ENCODE measurements at regions not wholly inside any gene's neighbourhood (a gene's known extent, or its start where the extent isn't known, plus 50 kb on each side); places are given as distances from the start of the nearest gene placed in this dataset.
A peak's percentile ranks its signal among the peaks of the same experiment; 100 is the strongest.

DNA sequence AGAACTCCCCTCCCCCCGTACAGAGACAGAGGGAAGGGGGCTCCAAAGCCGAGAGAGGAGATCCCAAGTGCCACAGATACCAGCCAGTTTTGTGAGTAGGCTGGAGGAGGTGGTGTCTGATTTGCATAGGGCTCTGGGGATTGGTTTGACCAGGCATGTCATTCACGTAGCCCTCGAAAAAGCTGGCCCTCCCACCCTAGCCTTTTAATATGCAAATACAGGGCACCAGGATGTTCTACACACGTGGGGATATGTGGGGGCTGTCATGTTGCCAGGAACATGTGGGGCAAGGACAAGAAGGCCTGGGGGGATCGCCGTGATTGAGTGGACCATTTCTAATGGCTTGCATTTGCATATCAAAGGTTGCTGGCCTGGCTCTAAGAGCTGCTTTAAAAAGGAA, 272.9 kb downstream of the PPP1R2C start:
- ATAC-seq = peak; percentile 74
- TF ChIP-seq, protein P1, sequence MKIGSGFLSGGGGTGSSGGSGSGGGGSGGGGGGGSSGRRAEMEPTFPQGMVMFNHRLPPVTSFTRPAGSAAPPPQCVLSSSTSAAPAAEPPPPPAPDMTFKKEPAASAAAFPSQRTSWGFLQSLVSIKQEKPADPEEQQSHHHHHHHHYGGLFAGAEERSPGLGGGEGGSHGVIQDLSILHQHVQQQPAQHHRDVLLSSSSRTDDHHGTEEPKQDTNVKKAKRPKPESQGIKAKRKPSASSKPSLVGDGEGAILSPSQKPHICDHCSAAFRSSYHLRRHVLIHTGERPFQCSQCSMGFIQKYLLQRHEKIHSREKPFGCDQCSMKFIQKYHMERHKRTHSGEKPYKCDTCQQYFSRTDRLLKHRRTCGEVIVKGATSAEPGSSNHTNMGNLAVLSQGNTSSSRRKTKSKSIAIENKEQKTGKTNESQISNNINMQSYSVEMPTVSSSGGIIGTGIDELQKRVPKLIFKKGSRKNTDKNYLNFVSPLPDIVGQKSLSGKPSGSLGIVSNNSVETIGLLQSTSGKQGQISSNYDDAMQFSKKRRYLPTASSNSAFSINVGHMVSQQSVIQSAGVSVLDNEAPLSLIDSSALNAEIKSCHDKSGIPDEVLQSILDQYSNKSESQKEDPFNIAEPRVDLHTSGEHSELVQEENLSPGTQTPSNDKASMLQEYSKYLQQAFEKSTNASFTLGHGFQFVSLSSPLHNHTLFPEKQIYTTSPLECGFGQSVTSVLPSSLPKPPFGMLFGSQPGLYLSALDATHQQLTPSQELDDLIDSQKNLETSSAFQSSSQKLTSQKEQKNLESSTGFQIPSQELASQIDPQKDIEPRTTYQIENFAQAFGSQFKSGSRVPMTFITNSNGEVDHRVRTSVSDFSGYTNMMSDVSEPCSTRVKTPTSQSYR (CRISPR knock-in tag; IDR thresholded peaks at IDR 0.05) = no peak
- no peak for TF ChIP-seq JUN (CRISPR knock-in tag; IDR thresholded peaks at IDR 0.05)
- TF ChIP-seq SOX15 (CRISPR knock-in tag; IDR thresholded peaks at IDR 0.05) = no peak
- TF ChIP-seq ZNF263 (CRISPR knock-in tag; IDR thresholded peaks at IDR 0.05; ENCODE audit: low read depth) = no peak
- TF ChIP-seq ETV6 (CRISPR knock-in tag; IDR thresholded peaks at IDR 0.05) = no peak
- TF ChIP-seq NR1H2 (CRISPR knock-in tag; IDR thresholded peaks at IDR 0.05) = no peak
- no peak for TF ChIP-seq ATF1 (CRISPR knock-in tag; IDR thresholded peaks at IDR 0.05)
- TF ChIP-seq ZNF317 (CRISPR knock-in tag; IDR thresholded peaks at IDR 0.05; ENCODE audit: borderline replicate concordance, low read depth) = no peak
- TF ChIP-seq GTF2I (CRISPR knock-in tag; conservative IDR thresholded peaks at IDR 0.05) = no peak
- no peak for TF ChIP-seq CBFB (CRISPR knock-in tag; IDR thresholded peaks at IDR 0.05; ENCODE audit: low read depth)
- TF ChIP-seq, protein P2, sequence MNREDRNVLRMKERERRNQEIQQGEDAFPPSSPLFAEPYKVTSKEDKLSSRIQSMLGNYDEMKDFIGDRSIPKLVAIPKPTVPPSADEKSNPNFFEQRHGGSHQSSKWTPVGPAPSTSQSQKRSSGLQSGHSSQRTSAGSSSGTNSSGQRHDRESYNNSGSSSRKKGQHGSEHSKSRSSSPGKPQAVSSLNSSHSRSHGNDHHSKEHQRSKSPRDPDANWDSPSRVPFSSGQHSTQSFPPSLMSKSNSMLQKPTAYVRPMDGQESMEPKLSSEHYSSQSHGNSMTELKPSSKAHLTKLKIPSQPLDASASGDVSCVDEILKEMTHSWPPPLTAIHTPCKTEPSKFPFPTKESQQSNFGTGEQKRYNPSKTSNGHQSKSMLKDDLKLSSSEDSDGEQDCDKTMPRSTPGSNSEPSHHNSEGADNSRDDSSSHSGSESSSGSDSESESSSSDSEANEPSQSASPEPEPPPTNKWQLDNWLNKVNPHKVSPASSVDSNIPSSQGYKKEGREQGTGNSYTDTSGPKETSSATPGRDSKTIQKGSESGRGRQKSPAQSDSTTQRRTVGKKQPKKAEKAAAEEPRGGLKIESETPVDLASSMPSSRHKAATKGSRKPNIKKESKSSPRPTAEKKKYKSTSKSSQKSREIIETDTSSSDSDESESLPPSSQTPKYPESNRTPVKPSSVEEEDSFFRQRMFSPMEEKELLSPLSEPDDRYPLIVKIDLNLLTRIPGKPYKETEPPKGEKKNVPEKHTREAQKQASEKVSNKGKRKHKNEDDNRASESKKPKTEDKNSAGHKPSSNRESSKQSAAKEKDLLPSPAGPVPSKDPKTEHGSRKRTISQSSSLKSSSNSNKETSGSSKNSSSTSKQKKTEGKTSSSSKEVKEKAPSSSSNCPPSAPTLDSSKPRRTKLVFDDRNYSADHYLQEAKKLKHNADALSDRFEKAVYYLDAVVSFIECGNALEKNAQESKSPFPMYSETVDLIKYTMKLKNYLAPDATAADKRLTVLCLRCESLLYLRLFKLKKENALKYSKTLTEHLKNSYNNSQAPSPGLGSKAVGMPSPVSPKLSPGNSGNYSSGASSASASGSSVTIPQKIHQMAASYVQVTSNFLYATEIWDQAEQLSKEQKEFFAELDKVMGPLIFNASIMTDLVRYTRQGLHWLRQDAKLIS (CRISPR knock-in tag; IDR thresholded peaks at IDR 0.05; ENCODE audit: borderline replicate concordance) = no peak
- TF ChIP-seq, protein P3, sequence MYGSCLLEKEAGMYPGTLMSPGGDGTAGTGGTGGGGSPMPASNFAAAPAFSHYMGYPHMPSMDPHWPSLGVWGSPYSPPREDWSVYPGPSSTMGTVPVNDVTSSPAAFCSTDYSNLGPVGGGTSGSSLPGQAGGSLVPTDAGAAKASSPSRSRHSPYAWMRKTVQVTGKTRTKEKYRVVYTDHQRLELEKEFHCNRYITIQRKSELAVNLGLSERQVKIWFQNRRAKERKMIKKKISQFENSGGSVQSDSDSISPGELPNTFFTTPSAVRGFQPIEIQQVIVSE (CRISPR knock-in tag; IDR thresholded peaks at IDR 0.05; ENCODE audit: borderline replicate concordance) = no peak
- TF ChIP-seq, protein P4, sequence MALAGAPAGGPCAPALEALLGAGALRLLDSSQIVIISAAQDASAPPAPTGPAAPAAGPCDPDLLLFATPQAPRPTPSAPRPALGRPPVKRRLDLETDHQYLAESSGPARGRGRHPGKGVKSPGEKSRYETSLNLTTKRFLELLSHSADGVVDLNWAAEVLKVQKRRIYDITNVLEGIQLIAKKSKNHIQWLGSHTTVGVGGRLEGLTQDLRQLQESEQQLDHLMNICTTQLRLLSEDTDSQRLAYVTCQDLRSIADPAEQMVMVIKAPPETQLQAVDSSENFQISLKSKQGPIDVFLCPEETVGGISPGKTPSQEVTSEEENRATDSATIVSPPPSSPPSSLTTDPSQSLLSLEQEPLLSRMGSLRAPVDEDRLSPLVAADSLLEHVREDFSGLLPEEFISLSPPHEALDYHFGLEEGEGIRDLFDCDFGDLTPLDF (CRISPR knock-in tag; IDR thresholded peaks at IDR 0.05) = no peak
- TF ChIP-seq ZNF138 (CRISPR knock-in tag; conservative IDR thresholded peaks at IDR 0.05) = no peak
- TF ChIP-seq, protein P5, sequence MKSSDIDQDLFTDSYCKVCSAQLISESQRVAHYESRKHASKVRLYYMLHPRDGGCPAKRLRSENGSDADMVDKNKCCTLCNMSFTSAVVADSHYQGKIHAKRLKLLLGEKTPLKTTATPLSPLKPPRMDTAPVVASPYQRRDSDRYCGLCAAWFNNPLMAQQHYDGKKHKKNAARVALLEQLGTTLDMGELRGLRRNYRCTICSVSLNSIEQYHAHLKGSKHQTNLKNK (CRISPR knock-in tag; IDR thresholded peaks at IDR 0.05) = no peak
- TF ChIP-seq FOXJ3 (CRISPR knock-in tag; IDR thresholded peaks at IDR 0.05; ENCODE audit: borderline replicate concordance) = no peak
- TF ChIP-seq, protein P6, sequence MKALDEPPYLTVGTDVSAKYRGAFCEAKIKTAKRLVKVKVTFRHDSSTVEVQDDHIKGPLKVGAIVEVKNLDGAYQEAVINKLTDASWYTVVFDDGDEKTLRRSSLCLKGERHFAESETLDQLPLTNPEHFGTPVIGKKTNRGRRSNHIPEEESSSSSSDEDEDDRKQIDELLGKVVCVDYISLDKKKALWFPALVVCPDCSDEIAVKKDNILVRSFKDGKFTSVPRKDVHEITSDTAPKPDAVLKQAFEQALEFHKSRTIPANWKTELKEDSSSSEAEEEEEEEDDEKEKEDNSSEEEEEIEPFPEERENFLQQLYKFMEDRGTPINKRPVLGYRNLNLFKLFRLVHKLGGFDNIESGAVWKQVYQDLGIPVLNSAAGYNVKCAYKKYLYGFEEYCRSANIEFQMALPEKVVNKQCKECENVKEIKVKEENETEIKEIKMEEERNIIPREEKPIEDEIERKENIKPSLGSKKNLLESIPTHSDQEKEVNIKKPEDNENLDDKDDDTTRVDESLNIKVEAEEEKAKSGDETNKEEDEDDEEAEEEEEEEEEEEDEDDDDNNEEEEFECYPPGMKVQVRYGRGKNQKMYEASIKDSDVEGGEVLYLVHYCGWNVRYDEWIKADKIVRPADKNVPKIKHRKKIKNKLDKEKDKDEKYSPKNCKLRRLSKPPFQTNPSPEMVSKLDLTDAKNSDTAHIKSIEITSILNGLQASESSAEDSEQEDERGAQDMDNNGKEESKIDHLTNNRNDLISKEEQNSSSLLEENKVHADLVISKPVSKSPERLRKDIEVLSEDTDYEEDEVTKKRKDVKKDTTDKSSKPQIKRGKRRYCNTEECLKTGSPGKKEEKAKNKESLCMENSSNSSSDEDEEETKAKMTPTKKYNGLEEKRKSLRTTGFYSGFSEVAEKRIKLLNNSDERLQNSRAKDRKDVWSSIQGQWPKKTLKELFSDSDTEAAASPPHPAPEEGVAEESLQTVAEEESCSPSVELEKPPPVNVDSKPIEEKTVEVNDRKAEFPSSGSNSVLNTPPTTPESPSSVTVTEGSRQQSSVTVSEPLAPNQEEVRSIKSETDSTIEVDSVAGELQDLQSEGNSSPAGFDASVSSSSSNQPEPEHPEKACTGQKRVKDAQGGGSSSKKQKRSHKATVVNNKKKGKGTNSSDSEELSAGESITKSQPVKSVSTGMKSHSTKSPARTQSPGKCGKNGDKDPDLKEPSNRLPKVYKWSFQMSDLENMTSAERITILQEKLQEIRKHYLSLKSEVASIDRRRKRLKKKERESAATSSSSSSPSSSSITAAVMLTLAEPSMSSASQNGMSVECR (CRISPR knock-in tag; IDR thresholded peaks at IDR 0.05; ENCODE audit: borderline replicate concordance) = no peak
- TF ChIP-seq, protein P7, sequence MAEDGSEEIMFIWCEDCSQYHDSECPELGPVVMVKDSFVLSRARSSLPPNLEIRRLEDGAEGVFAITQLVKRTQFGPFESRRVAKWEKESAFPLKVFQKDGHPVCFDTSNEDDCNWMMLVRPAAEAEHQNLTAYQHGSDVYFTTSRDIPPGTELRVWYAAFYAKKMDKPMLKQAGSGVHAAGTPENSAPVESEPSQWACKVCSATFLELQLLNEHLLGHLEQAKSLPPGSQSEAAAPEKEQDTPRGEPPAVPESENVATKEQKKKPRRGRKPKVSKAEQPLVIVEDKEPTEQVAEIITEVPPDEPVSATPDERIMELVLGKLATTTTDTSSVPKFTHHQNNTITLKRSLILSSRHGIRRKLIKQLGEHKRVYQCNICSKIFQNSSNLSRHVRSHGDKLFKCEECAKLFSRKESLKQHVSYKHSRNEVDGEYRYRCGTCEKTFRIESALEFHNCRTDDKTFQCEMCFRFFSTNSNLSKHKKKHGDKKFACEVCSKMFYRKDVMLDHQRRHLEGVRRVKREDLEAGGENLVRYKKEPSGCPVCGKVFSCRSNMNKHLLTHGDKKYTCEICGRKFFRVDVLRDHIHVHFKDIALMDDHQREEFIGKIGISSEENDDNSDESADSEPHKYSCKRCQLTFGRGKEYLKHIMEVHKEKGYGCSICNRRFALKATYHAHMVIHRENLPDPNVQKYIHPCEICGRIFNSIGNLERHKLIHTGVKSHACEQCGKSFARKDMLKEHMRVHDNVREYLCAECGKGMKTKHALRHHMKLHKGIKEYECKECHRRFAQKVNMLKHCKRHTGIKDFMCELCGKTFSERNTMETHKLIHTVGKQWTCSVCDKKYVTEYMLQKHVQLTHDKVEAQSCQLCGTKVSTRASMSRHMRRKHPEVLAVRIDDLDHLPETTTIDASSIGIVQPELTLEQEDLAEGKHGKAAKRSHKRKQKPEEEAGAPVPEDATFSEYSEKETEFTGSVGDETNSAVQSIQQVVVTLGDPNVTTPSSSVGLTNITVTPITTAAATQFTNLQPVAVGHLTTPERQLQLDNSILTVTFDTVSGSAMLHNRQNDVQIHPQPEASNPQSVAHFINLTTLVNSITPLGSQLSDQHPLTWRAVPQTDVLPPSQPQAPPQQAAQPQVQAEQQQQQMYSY (CRISPR knock-in tag; IDR thresholded peaks at IDR 0.05) = no peak
- H3K27ac Mint-ChIP-seq = no peak overlapping the region
- peaks cover 17% of the 10 kb centered on the region for H3K9me3 Mint-ChIP-seq
- H3K4me1 Mint-ChIP-seq = peaks cover 10% of the 10 kb centered on the region
- ChIA-PET CTCF (no interaction called here), POLR2A (no interaction called here)
- DNase-seq (ENCODE audit: low spot score) = peak; percentile 33
- H3K27me3 Mint-ChIP-seq (ENCODE audit: low read depth) = no peaks in the 10 kb centered on the region; the same call in 1 of the 2 replicates
- H3K36me3 Mint-ChIP-seq = peaks cover 16% of the 10 kb centered on the region
- H3K4me3 Mint-ChIP-seq = no peak overlapping the region

Measured in WTC11 (cell line).